Daoy (cell line): ENCODE measurements at regions not wholly inside any gene's neighbourhood (a gene's known extent, or its start where the extent isn't known, plus 50 kb on each side); places are given as distances from the start of the nearest gene placed in this dataset.

Source experiments
- DNase-seq: peaks from one replicate; pipeline ENCODE4 v3.0.0-alpha.2; 2015; ENCODE audit warnings: low read depth

DNA sequence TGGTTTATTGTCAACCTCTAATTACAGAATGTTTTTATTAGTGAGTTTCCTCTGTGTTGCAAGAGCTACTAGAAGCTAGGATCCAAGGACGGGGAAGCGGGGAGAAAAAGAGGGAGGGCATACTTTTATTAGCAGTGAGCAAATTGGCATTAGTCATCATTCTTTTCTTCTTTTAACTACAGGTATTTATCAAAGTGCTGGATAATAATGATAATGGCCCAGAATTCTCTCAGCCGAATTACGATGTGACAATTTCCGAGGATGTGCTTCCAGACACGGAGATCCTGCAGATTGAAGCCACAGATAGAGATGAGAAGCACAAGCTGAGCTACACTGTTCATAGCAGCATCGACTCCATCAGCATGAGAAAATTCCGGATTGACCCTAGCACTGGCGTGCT, 179.7 kb upstream of the MTNR1B start:
- no peak for DNase-seq

DNA sequence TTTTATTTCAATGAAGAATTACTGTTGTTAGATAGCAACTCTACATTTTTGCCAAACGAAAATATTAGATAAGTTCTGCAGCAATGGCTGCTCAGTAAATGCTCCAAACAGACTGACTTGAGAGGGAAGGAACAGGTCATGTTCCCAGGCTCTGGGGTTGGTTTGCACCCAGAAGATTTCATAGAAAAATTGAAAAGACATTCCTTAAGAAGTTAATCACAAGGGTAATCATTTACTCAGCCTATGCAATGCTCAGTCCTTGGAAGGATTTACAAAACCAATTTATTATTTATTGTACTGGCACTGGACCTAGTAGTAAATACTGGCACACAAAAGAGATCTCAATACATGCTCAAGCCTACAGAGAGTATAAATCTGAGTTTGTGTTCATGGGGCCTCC, 179.1 kb upstream of the MTNR1B start:
- no peak for DNase-seq

DNA sequence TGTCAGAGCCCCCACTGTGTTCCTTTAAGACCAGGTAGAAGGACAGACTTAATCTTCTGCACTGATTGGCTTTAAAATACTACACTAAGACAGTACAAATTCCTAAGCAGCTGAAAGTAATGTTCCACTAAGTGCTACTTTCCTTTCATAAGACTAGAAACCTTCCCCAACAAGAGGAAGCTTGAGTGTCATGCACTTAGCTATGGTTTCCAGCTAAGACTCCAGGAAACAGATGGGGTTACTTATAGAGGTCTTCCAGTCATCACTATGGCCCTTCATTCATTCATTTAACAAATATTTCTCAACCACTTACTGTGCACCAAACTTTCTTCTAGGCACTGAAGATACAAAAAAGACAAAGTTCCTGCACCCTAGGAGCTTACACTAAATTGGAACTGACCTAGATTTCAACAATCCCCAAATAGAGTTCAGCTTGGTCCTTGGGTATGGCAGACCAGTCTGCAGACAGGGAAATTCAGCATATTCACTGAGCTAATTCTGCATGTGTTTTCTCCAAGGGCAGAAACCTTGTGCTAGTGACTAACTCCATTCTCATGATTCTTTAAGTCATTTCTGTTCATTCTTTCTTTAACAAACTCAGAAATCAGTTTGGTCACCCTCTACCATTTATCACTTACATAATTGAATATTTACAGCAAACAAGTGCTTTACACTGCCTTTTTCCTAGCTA, 178.4 kb upstream of the MTNR1B start:
- DNase-seq: no peak

- no peak for DNase-seq
These were observed 177.6 kb upstream of the MTNR1B start for GRCh38 chr11:92791886-92792285.

DNA sequence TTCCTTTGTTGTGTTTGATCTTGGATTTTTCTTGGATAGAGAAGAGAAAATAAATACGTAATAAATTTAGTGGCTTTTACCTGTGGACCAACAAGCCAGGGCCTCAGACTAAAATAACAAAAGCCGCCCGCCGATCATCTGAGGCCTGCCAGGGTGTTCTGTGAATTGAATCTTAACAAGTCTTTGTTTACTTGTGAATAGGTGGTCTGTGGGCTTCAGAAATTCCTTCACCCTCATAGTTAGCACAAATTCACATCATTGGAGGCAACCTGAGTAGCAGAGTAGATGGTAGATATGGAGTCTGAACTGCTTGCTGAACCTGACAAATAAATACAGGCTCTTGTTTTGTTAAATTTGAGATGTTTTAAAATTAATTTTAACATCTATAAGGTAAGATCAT, 176.3 kb upstream of the MTNR1B start:
- DNase-seq: no peak

GRCh38 chr11:92794783-92795182, 174.7 kb upstream of the MTNR1B start:
- no peak for DNase-seq

DNA sequence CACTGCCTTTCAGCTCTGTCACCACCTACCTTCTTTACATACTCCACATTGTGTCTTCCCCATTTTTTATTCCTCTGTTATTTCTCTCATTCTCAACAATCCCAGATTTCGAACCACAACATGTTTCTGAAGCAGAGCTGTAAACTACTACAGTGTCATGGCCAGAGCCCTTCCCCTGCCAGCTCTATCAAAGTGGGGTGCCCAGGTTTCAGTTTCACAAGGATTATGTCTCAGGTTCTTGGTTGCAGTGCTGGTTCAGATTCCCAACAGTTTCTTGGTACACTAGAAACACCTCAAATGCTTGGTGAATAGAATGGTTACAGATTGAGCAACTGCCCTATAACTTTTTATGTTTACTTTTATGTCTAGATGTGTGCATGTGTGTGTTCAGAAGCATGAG, 172.7 kb upstream of the MTNR1B start:
- no peak for DNase-seq

GRCh38 chr11:92797874-92798273, 171.6 kb upstream of the MTNR1B start:
- no peak for DNase-seq

DNA sequence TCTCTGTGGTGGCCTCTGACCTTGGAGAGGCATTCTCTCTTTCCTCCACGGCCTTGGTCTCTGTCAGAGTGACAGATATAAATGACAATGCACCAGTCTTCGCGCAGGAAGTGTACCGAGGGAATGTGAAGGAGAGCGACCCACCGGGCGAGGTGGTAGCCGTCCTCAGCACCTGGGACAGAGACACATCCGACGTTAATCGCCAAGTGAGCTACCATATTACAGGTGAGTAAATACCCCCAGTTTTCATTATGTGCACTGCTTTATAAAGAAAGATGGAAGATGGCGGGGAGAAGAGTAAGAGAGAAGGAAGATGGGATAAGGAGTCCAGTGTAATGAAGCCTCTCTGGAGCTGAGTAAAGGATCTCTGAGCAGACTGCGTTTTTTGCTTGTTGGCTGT, 167.8 kb upstream of the MTNR1B start:
- no peak for DNase-seq

- DNase-seq: no peak
These were observed 166.8 kb upstream of the MTNR1B start for GRCh38 chr11:92802644-92803043.

DNA sequence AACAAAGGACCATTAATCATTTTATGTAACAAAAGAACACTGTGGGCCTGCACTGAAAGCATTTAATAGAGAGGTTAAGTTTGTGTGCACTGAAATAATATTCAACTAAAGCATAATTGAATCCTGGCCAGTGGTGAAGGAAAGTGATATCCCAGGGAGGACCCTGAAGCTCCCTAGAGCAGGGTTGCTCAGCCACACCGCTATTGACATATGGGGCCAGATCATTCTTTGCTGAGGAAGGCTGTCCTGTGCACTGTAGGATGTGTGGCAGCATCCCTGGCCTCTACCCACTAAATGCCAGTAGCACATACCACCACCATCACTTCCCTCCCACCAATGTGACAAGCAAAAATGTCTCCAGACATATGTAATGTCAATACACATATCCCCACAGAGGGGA, 166.1 kb upstream of the MTNR1B start:
- DNase-seq: no peak

DNA sequence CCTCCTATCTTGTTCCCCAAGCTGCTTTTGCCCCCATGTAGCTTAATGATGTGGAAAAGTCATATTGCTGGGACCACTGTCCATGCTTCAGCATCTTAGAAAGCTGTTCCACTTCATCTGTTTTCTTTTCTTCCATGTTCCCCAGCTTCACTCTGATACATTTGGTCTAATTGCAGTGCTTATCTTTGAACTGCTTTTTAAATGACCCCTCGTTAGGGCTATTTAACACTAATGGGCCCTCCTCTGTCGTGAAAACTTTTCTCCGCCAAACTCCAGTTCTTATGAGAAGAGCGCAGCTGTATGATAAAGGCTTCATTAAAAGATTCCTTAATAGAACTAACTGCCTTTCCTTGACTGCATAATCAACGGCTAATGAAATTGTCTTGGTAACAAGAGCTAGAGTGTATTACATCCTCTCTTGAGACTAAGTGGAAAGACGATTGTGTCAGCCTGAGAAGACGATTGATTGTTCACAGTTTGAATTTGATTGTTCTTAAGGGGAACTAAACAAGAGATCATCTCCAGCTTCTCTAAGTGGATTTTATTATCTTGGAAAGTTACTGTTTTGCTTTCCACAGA, 165.0 kb upstream of the MTNR1B start:
- no peak for DNase-seq

DNA sequence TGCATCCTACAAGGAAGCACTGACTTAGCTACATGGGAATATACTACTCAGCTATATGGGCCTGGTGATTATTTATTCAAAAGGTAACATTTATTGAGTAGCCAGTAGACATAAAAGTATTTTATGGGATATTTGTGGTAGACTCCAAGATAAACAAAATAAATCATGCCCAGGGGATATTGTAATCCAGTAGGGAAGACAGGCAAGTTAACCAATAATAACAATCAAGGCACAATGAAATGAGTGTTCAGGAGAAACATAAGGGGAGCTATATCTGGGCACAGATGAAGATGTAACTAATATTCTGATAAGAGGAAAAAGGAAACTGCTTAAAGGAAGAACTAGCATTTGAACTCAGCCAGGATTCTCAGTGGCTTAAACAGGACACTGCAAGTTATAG, 161.4 kb upstream of the MTNR1B start:
- no peak for DNase-seq

DNA sequence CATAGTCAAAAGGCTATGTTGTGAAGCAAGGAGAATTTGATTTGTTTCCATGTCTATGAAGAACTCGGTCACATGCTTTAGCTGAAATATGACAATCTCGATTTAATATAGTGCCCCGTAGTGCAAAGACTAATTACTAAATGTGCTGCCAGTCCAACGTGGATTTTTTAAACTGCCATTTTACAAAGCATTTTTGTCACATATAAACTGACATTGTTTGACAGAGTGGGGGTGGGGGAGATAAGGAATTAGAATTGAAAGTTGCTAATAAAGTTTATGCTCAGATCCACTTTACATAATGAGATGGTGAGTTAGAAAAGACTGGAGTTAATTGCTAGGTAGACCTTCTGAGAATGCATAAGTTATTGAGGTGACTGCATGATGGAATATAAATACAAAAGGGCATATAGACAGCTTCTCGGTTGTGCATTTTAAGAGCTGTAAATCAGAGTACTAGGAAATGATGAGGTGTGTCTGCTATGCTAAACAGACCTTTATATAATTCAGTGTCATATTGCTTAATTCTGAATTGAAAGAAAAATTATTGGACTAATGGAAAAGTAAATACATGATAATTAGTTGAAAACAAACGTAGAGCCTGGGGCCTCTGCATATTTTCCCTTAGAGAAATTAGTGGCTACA, 158.9 kb upstream of the MTNR1B start:
- DNase-seq: no peak

DNA sequence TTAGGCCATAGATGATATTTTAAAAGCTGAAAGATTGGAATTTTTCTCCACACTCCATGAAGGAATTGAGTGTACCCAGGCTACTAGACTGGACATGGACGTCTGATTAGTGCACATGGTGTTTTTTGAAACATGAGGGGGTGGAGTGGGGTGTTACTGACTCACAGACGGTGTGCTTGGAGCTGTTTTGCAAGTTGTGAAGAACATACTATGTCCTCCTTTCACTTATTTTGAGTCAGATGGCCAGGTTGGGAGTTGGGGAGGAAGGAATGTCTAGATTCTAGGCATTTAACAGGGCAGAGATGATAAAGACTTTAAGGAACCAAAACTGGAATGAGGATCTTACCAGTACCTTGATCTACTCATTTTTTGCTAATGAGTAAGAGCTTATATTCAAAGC, 158.1 kb upstream of the MTNR1B start:
- no peak for DNase-seq

DNA sequence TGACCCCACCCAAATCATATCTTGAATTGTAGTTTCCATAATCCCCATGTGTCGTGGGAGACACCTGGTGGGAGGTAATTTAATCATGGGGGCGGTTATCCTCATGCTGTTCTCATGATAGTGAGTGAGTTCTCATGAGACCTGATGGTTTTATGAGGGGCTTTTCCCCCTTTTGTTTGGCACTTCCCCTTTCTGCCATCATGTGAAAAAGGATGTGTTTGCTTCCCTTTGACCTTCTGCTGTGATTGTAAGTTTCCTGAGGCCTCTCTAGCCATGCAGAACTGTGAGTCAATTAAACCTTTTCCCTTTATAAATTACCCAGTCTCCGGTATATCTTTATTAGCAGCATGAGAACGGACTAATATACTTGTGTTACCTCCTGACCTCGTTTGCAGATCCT, 156.6 kb upstream of the MTNR1B start:
- DNase-seq: no peak

DNA sequence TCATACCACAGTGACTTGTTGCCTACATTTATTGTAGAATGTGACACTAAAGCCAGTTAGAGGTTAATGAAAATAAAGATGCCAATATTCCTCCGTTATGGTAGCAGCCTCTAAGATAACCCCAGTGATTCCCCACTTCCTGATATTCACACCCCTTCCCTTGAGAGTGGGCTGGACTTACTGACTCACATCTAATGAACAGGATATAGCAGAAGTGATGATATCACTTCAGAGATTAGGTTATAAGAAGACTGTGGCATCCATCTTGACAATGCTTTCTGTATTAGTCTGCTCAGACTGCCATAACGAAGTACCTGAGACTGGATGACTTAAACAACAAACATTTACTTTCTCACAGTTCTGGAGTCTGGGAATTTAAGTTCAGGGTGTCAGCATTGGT, 149.6 kb upstream of the MTNR1B start:
- no peak for DNase-seq

DNA sequence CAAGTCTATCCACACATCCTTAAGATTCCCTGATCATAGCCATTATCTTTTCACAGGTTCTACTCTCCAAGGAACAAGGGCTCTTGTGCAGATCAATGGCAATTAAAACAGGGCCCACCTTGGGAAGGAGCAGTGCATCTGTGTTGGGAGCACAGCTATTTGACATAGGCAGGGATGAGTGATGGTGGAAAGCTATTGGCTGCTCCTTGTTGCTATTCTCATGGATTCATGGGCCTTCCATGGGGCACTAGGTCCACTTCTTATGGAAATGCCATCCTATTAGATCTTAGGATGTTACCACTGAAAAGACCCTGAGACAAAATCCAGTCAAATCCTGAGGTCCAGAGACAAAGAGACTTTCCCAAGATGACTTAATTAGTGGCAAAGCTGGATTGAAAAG, 148.6 kb upstream of the MTNR1B start:
- no peak for DNase-seq

DNA sequence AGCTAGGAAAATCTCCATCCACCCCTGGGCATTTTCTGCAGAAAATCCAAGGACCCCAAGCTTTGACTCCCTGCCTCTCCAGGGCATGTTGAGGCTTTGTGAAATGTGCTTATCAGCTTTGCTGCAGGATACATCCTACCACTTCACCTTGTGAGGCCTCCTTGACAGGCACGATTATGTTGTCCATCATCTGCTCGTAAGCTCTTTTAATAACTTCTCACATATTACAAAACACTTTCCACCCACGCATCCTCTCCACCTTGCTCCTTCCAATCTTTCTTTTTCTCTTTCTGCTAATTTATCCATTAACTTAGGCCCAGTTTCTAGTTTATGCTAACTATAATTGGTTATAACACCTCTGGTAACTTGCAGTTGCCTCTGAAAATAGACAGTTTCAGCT, 147.0 kb upstream of the MTNR1B start:
- DNase-seq: no peak

- no peak for DNase-seq
These were observed 143.3 kb upstream of the MTNR1B start for GRCh38 chr11:92826136-92826535.

DNA sequence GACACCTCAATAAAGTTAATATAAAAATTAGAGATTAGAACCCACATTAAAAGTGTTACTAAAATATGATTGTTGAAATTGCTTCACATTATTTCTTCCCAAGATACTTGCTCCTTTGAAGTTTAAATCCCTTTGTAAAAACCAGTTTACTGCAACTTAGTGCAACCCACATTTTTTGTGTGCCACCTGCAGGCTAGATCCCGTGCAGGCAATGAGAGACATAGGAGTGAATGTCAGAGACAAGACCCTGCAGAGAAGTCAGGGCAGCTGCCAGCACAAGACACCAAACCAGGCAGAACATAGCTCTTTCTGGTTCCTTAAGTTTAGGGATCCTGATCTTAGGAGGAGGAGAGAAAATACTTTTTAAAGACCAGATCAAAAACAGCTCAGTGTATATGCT, 142.8 kb upstream of the MTNR1B start:
- DNase-seq: no peak

GRCh38 chr11:92827132-92827531, 142.3 kb upstream of the MTNR1B start:
- DNase-seq: no peak

GRCh38 chr11:92828556-92828955, 140.9 kb upstream of the MTNR1B start:
- no peak for DNase-seq

GRCh38 chr11:92829121-92829520, 140.3 kb upstream of the MTNR1B start:
- DNase-seq: no peak
